Ishikawa (cell line): ENCODE measurements at regions not wholly inside any gene's neighbourhood (a gene's known extent, or its start where the extent isn't known, plus 50 kb on each side); places are given as distances from the start of the nearest gene placed in this dataset.

ENCODE experiments used
- CEBPB ChIP-seq: IDR thresholded peaks from 2 replicates; pipeline ENCODE4 v1.6.1; 2012
- CREB1 ChIP-seq: IDR thresholded peaks from 2 replicates; pipeline ENCODE4 v1.6.1; 2012; ENCODE audit warnings: low read depth
- EGR1 ChIP-seq: IDR thresholded peaks from 2 replicates; pipeline ENCODE4 v1.6.1; 2012
- EP300 ChIP-seq: IDR thresholded peaks from 2 replicates; pipeline ENCODE4 v1.6.1; 2012; ENCODE audit warnings: borderline replicate concordance
- FOXM1 ChIP-seq: IDR thresholded peaks from 2 replicates; pipeline ENCODE4 v1.6.1; 2012; ENCODE audit warnings: low read depth, borderline replicate concordance
- NFIC ChIP-seq: IDR thresholded peaks from 2 replicates; pipeline ENCODE4 v1.6.1; 2012
- RAD21 ChIP-seq: IDR thresholded peaks from 2 replicates; pipeline ENCODE4 v1.6.1; 2012; ENCODE audit warnings: low read depth
- TAF1 ChIP-seq: IDR thresholded peaks from 2 replicates; pipeline ENCODE4 v1.6.1; 2012; ENCODE audit warnings: low read depth, mild to moderate bottlenecking
- TCF12 ChIP-seq: IDR thresholded peaks from 2 replicates; pipeline ENCODE4 v1.6.1; 2012; ENCODE audit warnings: low read depth
- TEAD4 ChIP-seq: IDR thresholded peaks from 2 replicates; pipeline ENCODE4 v1.6.1; 2012
- YY1 ChIP-seq: IDR thresholded peaks from 2 replicates; pipeline ENCODE4 v1.6.1; 2012; ENCODE audit warnings: low read depth
- ZBTB7A ChIP-seq: IDR thresholded peaks from 2 replicates; pipeline ENCODE4 v1.6.1; 2012; ENCODE audit warnings: low read depth
- TF ChIP-seq, protein P1 (sequence below): IDR thresholded peaks from 2 replicates; pipeline ENCODE4 v1.6.1; 2012; ENCODE audit warnings: low read depth, mild to moderate bottlenecking
- TF ChIP-seq, protein P2 (sequence below): IDR thresholded peaks from 2 replicates; pipeline ENCODE4 v1.6.1; 2012
- TF ChIP-seq, protein P3 (sequence below): IDR thresholded peaks from 2 replicates; pipeline ENCODE4 v1.6.1; 2012

DNA sequence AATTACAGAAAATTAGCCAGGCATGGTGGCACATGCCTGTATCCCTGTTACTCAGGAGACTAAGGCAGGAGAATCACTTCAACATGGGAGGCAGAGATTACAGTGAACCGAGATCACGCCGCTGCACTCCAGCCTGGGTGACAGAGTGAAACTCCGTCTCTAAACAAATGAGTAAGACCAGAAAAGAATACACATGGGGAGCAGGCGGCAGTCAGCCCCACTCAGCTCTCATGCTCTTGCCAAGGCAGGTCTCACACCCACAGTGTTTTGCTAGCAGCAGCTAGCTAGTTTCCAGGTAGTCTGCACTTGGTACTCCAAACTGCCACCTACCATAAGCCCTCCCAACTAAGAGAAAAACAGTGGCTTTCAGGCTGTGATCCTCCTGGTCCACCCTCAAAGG is 722.3 kb upstream of the CTNND2 start:
- TF ChIP-seq RAD21 (no peak), CEBPB (no peak), EGR1 (no peak), TCF12 (no peak)
- TF ChIP-seq, protein P1, sequence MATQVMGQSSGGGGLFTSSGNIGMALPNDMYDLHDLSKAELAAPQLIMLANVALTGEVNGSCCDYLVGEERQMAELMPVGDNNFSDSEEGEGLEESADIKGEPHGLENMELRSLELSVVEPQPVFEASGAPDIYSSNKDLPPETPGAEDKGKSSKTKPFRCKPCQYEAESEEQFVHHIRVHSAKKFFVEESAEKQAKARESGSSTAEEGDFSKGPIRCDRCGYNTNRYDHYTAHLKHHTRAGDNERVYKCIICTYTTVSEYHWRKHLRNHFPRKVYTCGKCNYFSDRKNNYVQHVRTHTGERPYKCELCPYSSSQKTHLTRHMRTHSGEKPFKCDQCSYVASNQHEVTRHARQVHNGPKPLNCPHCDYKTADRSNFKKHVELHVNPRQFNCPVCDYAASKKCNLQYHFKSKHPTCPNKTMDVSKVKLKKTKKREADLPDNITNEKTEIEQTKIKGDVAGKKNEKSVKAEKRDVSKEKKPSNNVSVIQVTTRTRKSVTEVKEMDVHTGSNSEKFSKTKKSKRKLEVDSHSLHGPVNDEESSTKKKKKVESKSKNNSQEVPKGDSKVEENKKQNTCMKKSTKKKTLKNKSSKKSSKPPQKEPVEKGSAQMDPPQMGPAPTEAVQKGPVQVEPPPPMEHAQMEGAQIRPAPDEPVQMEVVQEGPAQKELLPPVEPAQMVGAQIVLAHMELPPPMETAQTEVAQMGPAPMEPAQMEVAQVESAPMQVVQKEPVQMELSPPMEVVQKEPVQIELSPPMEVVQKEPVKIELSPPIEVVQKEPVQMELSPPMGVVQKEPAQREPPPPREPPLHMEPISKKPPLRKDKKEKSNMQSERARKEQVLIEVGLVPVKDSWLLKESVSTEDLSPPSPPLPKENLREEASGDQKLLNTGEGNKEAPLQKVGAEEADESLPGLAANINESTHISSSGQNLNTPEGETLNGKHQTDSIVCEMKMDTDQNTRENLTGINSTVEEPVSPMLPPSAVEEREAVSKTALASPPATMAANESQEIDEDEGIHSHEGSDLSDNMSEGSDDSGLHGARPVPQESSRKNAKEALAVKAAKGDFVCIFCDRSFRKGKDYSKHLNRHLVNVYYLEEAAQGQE = no peak

DNA sequence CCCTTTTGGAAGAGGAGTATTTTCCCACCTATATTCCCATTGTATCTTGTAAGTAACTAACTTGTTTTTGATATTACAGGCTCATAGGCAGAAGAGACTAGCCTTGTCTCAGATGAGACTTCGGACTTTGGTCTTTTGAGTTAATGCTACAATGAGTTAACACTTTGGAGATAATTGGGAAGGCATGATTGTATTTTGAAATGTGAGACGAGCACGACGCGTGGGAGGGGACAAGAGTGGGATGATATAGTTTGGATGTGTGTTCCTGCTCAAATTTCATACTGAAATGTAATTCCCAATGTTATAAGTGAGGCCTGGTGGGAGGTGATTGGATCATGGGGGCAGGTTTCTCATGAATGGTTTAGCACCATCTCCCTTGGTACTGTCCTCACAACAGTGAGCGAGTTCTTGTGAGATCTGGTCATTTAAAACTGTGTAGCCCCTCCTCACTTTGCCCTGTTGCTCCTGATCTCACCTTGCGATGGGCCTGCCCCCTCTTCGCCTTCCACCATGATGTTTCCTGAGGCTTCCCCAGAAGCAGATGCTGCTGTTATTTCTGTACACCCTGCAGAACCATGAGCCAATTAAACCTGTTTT is 721.5 kb upstream of the CTNND2 start:
- TF ChIP-seq CEBPB = no peak

DNA sequence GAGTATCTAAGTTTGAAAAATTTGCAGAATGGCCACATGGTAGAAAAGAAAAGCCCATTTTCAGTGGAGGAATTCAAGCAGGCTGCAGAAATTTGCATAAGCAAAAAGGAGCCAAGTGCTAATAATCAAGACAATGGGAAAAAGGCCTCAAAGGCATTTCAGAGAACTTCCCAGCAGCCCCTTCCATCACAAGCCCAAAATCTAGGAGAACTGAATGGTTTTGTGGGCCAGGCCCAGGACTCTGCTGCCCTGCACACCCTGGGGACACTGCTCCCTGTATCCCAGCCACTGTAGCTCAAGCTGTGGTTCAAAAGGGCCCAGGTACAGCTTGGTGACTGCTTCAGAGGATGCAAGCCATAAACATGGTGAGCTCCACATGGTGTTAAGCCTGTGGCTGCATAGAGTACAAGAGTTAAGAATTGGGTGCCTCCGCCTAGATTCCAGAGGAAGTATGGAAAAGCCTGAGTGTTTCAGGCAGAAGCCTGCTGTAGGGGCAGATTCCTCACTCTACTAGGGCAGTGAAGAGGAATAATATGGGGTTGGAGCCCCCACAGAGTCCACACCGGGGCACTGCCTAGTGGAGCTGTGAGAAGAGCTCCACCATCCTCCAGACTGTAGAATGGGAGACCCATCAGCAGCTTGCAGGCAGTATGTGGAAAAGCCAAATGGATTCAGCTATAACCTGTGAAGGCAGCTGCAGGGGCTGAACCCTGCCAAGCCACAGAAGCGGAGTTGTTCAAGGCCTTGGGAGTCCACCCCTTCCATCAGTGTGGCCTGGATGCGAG is 720.7 kb upstream of the CTNND2 start:
- no peak for TF ChIP-seq TEAD4
- TF ChIP-seq EGR1 = no peak
- TF ChIP-seq CREB1 = no peak
- TF ChIP-seq, protein P1 = no peak
- TF ChIP-seq RAD21 = no peak
- TF ChIP-seq EP300 = no peak
- no peak for TF ChIP-seq FOXM1
- no peak for TF ChIP-seq NFIC
- no peak for TF ChIP-seq ZBTB7A
- TF ChIP-seq, protein P2, sequence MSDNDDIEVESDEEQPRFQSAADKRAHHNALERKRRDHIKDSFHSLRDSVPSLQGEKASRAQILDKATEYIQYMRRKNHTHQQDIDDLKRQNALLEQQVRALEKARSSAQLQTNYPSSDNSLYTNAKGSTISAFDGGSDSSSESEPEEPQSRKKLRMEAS = no peak
- TF ChIP-seq CEBPB = no peak
- no peak for TF ChIP-seq TAF1
- no peak for TF ChIP-seq TCF12
- TF ChIP-seq, protein P3, sequence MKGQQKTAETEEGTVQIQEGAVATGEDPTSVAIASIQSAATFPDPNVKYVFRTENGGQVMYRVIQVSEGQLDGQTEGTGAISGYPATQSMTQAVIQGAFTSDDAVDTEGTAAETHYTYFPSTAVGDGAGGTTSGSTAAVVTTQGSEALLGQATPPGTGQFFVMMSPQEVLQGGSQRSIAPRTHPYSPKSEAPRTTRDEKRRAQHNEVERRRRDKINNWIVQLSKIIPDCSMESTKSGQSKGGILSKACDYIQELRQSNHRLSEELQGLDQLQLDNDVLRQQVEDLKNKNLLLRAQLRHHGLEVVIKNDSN = no peak

DNA sequence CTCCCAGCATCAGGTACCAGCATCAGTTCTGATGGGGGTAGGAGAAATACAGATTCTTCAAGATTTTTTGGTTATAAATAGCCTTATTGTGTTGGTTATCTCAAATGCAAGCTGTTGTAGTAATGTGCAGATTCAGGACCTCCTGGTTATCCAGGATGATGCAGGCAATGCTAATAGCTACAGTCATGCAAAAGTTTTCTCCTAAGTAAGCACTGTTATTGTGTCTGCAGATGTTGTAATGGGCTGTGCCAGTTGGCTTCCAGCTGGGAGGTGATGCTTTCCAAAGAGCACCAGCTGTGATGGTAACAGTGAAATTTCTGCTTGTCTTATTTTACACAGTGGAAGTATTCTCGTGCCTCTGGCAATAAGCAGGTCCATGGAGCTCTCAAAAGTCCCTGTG is 719.2 kb upstream of the CTNND2 start:
- TF ChIP-seq, protein P2 = no peak
- no peak for TF ChIP-seq NFIC
- no peak for TF ChIP-seq EGR1
- TF ChIP-seq, protein P3 = no peak
- no peak for TF ChIP-seq TAF1
- TF ChIP-seq, protein P1 = no peak
- no peak for TF ChIP-seq ZBTB7A
- no peak for TF ChIP-seq CREB1
- TF ChIP-seq TEAD4 = no peak
- no peak for TF ChIP-seq EP300
- no peak for TF ChIP-seq FOXM1
- no peak for TF ChIP-seq YY1
- no peak for TF ChIP-seq RAD21
- TF ChIP-seq TCF12 = no peak
- no peak for TF ChIP-seq CEBPB
